ENCODE measurements at regions not wholly inside any gene's neighbourhood (a gene's known extent, or its start where the extent isn't known, plus 50 kb on each side); places are given as distances from the start of the nearest gene placed in this dataset.

DNA sequence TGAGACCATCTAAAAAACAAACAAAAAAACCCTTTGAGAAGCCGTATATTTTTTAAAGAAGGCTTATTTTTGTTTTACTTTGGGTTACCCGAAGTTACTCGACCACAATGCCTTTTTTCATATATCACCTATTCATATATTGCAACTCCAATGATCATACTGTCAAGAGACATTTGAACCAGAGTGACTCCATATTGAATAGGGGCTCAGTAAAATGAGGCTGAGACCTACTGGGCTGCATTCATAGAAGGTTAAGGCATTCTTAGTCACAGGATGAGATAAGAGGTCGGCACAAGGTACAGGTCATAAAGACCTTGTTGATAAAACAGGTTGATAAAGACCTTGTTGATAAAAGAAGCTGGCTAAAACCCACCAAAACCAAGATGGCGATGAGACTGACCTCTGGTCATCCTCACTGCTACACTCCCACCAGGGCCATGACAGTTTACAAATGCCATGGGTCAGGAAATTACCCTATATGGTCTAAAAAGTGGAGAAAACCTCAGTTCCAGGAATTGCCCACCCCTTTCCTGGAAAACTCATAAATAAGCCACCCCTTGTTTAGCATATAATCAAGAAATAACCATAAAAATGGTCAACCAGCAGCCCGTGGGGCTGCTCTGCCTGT, 50.0 kb upstream of the PKP2 start:
- DNase-seq (ENCODE audit: low spot score): no peak
